Daoy (cell line): ENCODE measurements at regions not wholly inside any gene's neighbourhood (a gene's known extent, or its start where the extent isn't known, plus 50 kb on each side); places are given as distances from the start of the nearest gene placed in this dataset.
"Not testable (repeated sequence)": the region's sequence is repeated elsewhere in the genome, so short reads cannot be mapped to it uniquely, and the experiment has no call there.

Experiments used
- DNase-seq: peaks from one replicate; pipeline ENCODE4 v3.0.0-alpha.2; 2015; ENCODE audit warnings: low read depth

- peak; percentile 39 for DNase-seq
These were observed 181.9 kb downstream of the TMEM26 start for GRCh38 chr10:61271127-61271780.

GRCh38 chr10:61263518-61263917 lies 189.7 kb downstream of the TMEM26 start:
- DNase-seq = no peak

GRCh38 chr10:61262486-61263261 lies 190.5 kb downstream of the TMEM26 start:
- no peak for DNase-seq

- DNase-seq = no peak
These were observed 195.2 kb downstream of the TMEM26 start for GRCh38 chr10:61257956-61258496.

- no peak for DNase-seq
These were observed 196.0 kb downstream of the TMEM26 start for GRCh38 chr10:61257136-61257535.

GRCh38 chr10:61252326-61252725 lies 200.9 kb downstream of the TMEM26 start:
- not testable (repeated sequence) for DNase-seq

GRCh38 chr10:61251089-61251488 lies 202.1 kb downstream of the TMEM26 start:
- no peak for DNase-seq

- DNase-seq = no peak
These were observed 203.1 kb downstream of the TMEM26 start for GRCh38 chr10:61250131-61250530.

GRCh38 chr10:61248013-61248412 lies 205.2 kb downstream of the TMEM26 start:
- no peak for DNase-seq

GRCh38 chr10:61244261-61244775 lies 208.9 kb downstream of the TMEM26 start:
- DNase-seq = no peak

- no peak for DNase-seq
These were observed 220.4 kb downstream of the TMEM26 start for GRCh38 chr10:61232780-61233179.

GRCh38 chr10:61225939-61226338 lies 227.2 kb downstream of the TMEM26 start:
- DNase-seq = no peak

- no peak for DNase-seq
These were observed 229.6 kb downstream of the TMEM26 start for GRCh38 chr10:61223576-61223975.

GRCh38 chr10:61219696-61220095 lies 233.5 kb downstream of the TMEM26 start:
- DNase-seq = no peak

GRCh38 chr10:61217851-61218565 lies 235.2 kb downstream of the TMEM26 start:
- DNase-seq = no peak

GRCh38 chr10:61215246-61215645 lies 237.9 kb downstream of the TMEM26 start:
- no peak for DNase-seq

GRCh38 chr10:61211468-61211867 lies 241.7 kb downstream of the TMEM26 start:
- DNase-seq = no peak

GRCh38 chr10:61197057-61197456 lies 253.1 kb upstream of the RHOBTB1 start:
- no peak for DNase-seq

- no peak for DNase-seq
These were observed 251.2 kb upstream of the RHOBTB1 start for GRCh38 chr10:61195211-61195610.

- DNase-seq = not testable (repeated sequence)
These were observed 248.6 kb upstream of the RHOBTB1 start for GRCh38 chr10:61192589-61192988.

GRCh38 chr10:61192042-61192441 lies 248.1 kb upstream of the RHOBTB1 start:
- no peak for DNase-seq

GRCh38 chr10:61189912-61190311 lies 245.9 kb upstream of the RHOBTB1 start:
- no peak for DNase-seq
